ENCODE measurements at regions not wholly inside any gene's neighbourhood (a gene's known extent, or its start where the extent isn't known, plus 50 kb on each side); places are given as distances from the start of the nearest gene placed in this dataset.

- DNase-seq (ENCODE audit: low read depth in 4 of 4, low spot score in 3 of 4), result no peak
These were observed 444.2 kb upstream of the JAG1 start for GRCh38 chr20:11117808-11118528.

- DNase-seq (ENCODE audit: low read depth in 4 of 4, low spot score in 3 of 4), result no peak
These were observed 445.1 kb upstream of the JAG1 start for GRCh38 chr20:11118802-11119380.

GRCh38 chr20:11119573-11119972 is 445.8 kb upstream of the JAG1 start:
- DNase-seq (ENCODE audit: low read depth in 4 of 4, low spot score in 3 of 4), result no peak

GRCh38 chr20:11120431-11120830 is 446.6 kb upstream of the JAG1 start:
- no peak for DNase-seq (ENCODE audit: low read depth in 4 of 4, low spot score in 3 of 4)

- no peak for DNase-seq (ENCODE audit: low read depth in 4 of 4, low spot score in 3 of 4)
These were observed 451.2 kb upstream of the JAG1 start for GRCh38 chr20:11124849-11125505.

GRCh38 chr20:11128220-11128718 is 454.5 kb upstream of the JAG1 start:
- no peak for DNase-seq (ENCODE audit: low read depth in 4 of 4, low spot score in 3 of 4)

- no peak for DNase-seq (ENCODE audit: low read depth in 4 of 4, low spot score in 3 of 4)
These were observed 454.9 kb upstream of the JAG1 start for GRCh38 chr20:11128721-11129120.

- DNase-seq (ENCODE audit: low read depth in 4 of 4, low spot score in 3 of 4), result no peak
These were observed 456.9 kb upstream of the JAG1 start for GRCh38 chr20:11130554-11131166.

- DNase-seq (ENCODE audit: low read depth in 4 of 4, low spot score in 3 of 4), result no peak
These were observed 459.1 kb upstream of the JAG1 start for GRCh38 chr20:11132819-11133415.

GRCh38 chr20:11136691-11137090 is 462.9 kb upstream of the JAG1 start:
- no peak for DNase-seq (ENCODE audit: low read depth in 4 of 4, low spot score in 3 of 4)

- no peak for DNase-seq (ENCODE audit: low read depth in 4 of 4, low spot score in 3 of 4)
These were observed 463.9 kb upstream of the JAG1 start for GRCh38 chr20:11137688-11138087.

- no peak for DNase-seq (ENCODE audit: low read depth in 4 of 4, low spot score in 3 of 4)
These were observed 466.6 kb upstream of the JAG1 start for GRCh38 chr20:11140359-11140758.

- no peak for DNase-seq (ENCODE audit: low read depth in 4 of 4, low spot score in 3 of 4)
These were observed 469.7 kb upstream of the JAG1 start for GRCh38 chr20:11143481-11143880.

- no peak for DNase-seq (ENCODE audit: low read depth in 4 of 4, low spot score in 3 of 4)
These were observed 470.5 kb upstream of the JAG1 start for GRCh38 chr20:11144114-11144950.

- no peak for DNase-seq (ENCODE audit: low read depth in 4 of 4, low spot score in 3 of 4)
These were observed 471.8 kb upstream of the JAG1 start for GRCh38 chr20:11145616-11146015.

- no peak for DNase-seq (ENCODE audit: low read depth in 4 of 4, low spot score in 3 of 4)
These were observed 480.0 kb upstream of the JAG1 start for GRCh38 chr20:11153819-11154218.

GRCh38 chr20:11155156-11155756 is 481.5 kb upstream of the JAG1 start:
- DNase-seq (ENCODE audit: low read depth in 4 of 4, low spot score in 3 of 4), result no peak

- no peak for DNase-seq (ENCODE audit: low read depth in 4 of 4, low spot score in 3 of 4)
These were observed 483.1 kb upstream of the JAG1 start for GRCh38 chr20:11156922-11157321.

GRCh38 chr20:11158146-11158545 is 484.3 kb upstream of the JAG1 start:
- DNase-seq (ENCODE audit: low read depth in 4 of 4, low spot score in 3 of 4), result no peak

GRCh38 chr20:11158589-11158988 is 484.8 kb upstream of the JAG1 start:
- no peak for DNase-seq (ENCODE audit: low read depth in 4 of 4, low spot score in 3 of 4)

Data from left renal pelvis (tissue), 4 donors.